Thyroid gland (tissue), 4 donors: ENCODE measurements at regions not wholly inside any gene's neighbourhood (a gene's known extent, or its start where the extent isn't known, plus 50 kb on each side); places are given as distances from the start of the nearest gene placed in this dataset.

Experiments used
- POLR2A ChIP-seq, 2 donors: fragments of 450-650 bp; IDR thresholded peaks; one replicate each; pipeline ENCODE4 v1.6.1; 2017; ENCODE audit warnings: antibody characterized with exemption in 2 of 2, mild to moderate bottlenecking in 2 of 2, moderate library complexity in 1 of 2
- TF ChIP-seq, protein P1 (sequence below), 6 experiments: fragments of 200-600 bp in 3 of 6; fragments of 450-650 bp in 3 of 6; sonication (generic) in 3 of 6; IDR thresholded peaks; one replicate each; pipeline ENCODE4 v1.5.1; 2016 to 2019; ENCODE audit warnings: antibody characterized with exemption in 6 of 6, mild to moderate bottlenecking in 2 of 6, inconsistent platforms in 1 of 6, moderate library complexity in 1 of 6

DNA sequence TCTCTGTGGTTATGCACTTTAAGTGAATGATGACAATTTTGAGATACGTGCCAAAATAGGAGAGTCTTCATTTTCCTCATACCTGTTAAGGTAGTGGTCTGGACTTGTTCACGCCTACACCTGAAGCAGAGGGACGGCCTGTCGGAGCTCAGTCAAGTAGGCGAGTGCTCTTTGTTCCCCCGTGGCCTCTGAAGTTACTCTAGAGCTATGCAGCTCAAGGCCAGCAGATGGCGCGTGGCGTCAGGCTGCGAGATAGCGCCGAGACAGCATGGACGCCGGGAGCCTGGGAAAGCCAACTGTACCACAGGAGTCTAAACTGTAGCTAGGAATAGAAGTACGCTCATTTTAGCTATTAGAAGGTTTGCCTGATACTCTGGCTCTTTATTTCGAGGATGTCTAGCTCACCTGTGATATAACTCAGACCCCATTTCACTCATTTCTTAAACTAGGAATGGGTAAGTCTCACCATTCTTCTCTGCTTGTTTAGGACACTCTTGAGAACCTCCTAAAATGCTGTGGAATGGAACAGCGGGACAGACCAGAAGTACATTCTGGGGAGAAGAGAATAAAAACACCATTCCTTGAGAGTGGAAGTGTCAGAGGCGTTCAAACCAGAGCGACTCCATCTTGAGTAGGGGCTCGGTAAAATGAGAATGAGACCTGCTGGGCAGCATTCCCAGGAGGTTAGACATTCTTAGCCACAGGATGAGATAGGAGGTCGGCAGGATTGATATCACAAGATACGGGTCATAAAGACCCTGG, 267.4 kb upstream of the HMGA2 start:
- TF ChIP-seq, protein P1, sequence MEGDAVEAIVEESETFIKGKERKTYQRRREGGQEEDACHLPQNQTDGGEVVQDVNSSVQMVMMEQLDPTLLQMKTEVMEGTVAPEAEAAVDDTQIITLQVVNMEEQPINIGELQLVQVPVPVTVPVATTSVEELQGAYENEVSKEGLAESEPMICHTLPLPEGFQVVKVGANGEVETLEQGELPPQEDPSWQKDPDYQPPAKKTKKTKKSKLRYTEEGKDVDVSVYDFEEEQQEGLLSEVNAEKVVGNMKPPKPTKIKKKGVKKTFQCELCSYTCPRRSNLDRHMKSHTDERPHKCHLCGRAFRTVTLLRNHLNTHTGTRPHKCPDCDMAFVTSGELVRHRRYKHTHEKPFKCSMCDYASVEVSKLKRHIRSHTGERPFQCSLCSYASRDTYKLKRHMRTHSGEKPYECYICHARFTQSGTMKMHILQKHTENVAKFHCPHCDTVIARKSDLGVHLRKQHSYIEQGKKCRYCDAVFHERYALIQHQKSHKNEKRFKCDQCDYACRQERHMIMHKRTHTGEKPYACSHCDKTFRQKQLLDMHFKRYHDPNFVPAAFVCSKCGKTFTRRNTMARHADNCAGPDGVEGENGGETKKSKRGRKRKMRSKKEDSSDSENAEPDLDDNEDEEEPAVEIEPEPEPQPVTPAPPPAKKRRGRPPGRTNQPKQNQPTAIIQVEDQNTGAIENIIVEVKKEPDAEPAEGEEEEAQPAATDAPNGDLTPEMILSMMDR (IDR thresholded peaks at IDR 0.05), result peak; percentile 78 to 96 (median 90)
- TF ChIP-seq POLR2A (IDR thresholded peaks at IDR 0.05), result no peak
